Neural cell (in vitro differentiated cells): ENCODE measurements at regions not wholly inside any gene's neighbourhood (a gene's known extent, or its start where the extent isn't known, plus 50 kb on each side); places are given as distances from the start of the nearest gene placed in this dataset.

Experiments used
- H2AFZ ChIP-seq: fragments of 200-600, 300-800 bp; sonication (generic), shearing (Covaris generic); 2 replicates; pipeline ENCODE4 v1.6.0; 2014; ENCODE audit warnings: low read depth, mild to moderate bottlenecking, antibody characterized with exemption, low read length, moderate library complexity
- H3F3A ChIP-seq: fragments of 200-600 bp; shearing (Covaris generic); 2 replicates; pipeline ENCODE4 v1.6.1; 2016; ENCODE audit warnings: mild to moderate bottlenecking, moderate library complexity, mixed read lengths, antibody characterized with exemption, low read length; ENCODE audit not compliant: insufficient read depth, poor library complexity, severe bottlenecking
- H3K27ac ChIP-seq: fragments of 200-600, 300-800 bp; sonication (generic), shearing (Covaris generic); 2 replicates; pipeline ENCODE4 v1.5.1; 2014; ENCODE audit warnings: mild to moderate bottlenecking, low read length, moderate library complexity
- H3K27me3 ChIP-seq: fragments of 300-800, 200-600 bp; sonication (generic), shearing (Covaris generic); 2 replicates; pipeline ENCODE4 v1.6.0; 2014; ENCODE audit warnings: mild to moderate bottlenecking, low read depth, low read length, moderate library complexity; ENCODE audit not compliant: insufficient read depth
- H3K36me3 ChIP-seq: fragments of 300-800, 200-600 bp; sonication (generic), shearing (Covaris generic); 2 replicates; pipeline ENCODE4 v1.5.1; 2014; ENCODE audit warnings: mild to moderate bottlenecking, antibody characterized with exemption, low read length, moderate library complexity; ENCODE audit not compliant: insufficient read depth
- H3K4me2 ChIP-seq: fragments of 300-800, 200-600 bp; sonication (generic), shearing (Covaris generic); 2 replicates; pipeline ENCODE4 v1.6.0; 2014; ENCODE audit warnings: mild to moderate bottlenecking, low read length
- H3K4me3 ChIP-seq: fragments of 300-800, 200-600 bp; sonication (generic), shearing (Covaris generic); 2 replicates; pipeline ENCODE4 v1.5.1; 2014; ENCODE audit warnings: mild to moderate bottlenecking, low read length, moderate library complexity
- H3K79me2 ChIP-seq: fragments of 200-600 bp; shearing (Covaris generic); replicated peaks from 2 replicates; pipeline ENCODE4 v1.6.0; 2014; ENCODE audit warnings: mild to moderate bottlenecking, low read length, moderate library complexity; ENCODE audit not compliant: insufficient read depth
- H3K9ac ChIP-seq: fragments of 300-800, 200-600 bp; sonication (generic), shearing (Covaris generic); 2 replicates; pipeline ENCODE4 v1.6.1; 2016; ENCODE audit warnings: mild to moderate bottlenecking, low read length, mixed read lengths
- H3K9me2 ChIP-seq: fragments of 200-600 bp; shearing (Covaris generic); 2 replicates; pipeline ENCODE4 v1.6.1; 2016; ENCODE audit warnings: mild to moderate bottlenecking, low read length, mixed read lengths; ENCODE audit not compliant: insufficient read depth
- H3K9me3 ChIP-seq: fragments of 200-600, 300-800 bp; sonication (generic), shearing (Covaris generic); 2 replicates; pipeline ENCODE4 v1.6.1; 2016; ENCODE audit warnings: mild to moderate bottlenecking, mixed run types, low read length, moderate library complexity, mixed read lengths
- H4K20me1 ChIP-seq: fragments of 200-600 bp; shearing (Covaris generic); 2 replicates; pipeline ENCODE4 v1.6.1; 2016; ENCODE audit warnings: mild to moderate bottlenecking, mixed run types; ENCODE audit not compliant: insufficient read depth
- CTCF ChIP-seq: fragments of 450-650 bp; IDR thresholded peaks from 2 replicates; pipeline ENCODE4 v1.5.1; 2014; ENCODE audit warnings: antibody characterized with exemption, mild to moderate bottlenecking, moderate library complexity; ENCODE audit not compliant: poor library complexity, severe bottlenecking
- EP300 ChIP-seq: fragments of 450-650 bp; conservative IDR thresholded peaks from 2 replicates; pipeline ENCODE4 v1.6.1; 2014; ENCODE audit warnings: antibody characterized with exemption, mild to moderate bottlenecking, moderate library complexity; ENCODE audit not compliant: poor library complexity, severe bottlenecking
- EZH2 ChIP-seq: fragments of 200-600, 300-800 bp; shearing (Covaris generic), sonication (generic); IDR thresholded peaks from 2 replicates; pipeline ENCODE4 v1.6.1; 2014; ENCODE audit warnings: antibody characterized with exemption, low read length, borderline replicate concordance, mild to moderate bottlenecking; ENCODE audit not compliant: insufficient read depth, poor library complexity, severe bottlenecking
- MXI1 ChIP-seq: fragments of 450-650 bp; conservative IDR thresholded peaks from 2 replicates; pipeline ENCODE4 v1.6.1; 2014; ENCODE audit warnings: antibody characterized with exemption, mild to moderate bottlenecking; ENCODE audit not compliant: poor library complexity, severe bottlenecking
- POLR2AphosphoS5 ChIP-seq: IDR thresholded peaks from 2 replicates; pipeline ENCODE4 v1.6.1; 2012
- RAD21 ChIP-seq: fragments of 450-650 bp; conservative IDR thresholded peaks from 2 replicates; pipeline ENCODE4 v1.6.1; 2014; ENCODE audit warnings: antibody characterized with exemption, mild to moderate bottlenecking, moderate library complexity
- REST ChIP-seq: IDR thresholded peaks from 2 replicates; pipeline ENCODE4 v1.6.1; 2012; ENCODE audit warnings: borderline replicate concordance
- SMC3 ChIP-seq: fragments of 450-650 bp; conservative IDR thresholded peaks from 2 replicates; pipeline ENCODE4 v1.6.1; 2014; ENCODE audit warnings: antibody characterized with exemption, mild to moderate bottlenecking, moderate library complexity; ENCODE audit not compliant: poor library complexity
- TAF1 ChIP-seq: IDR thresholded peaks from 2 replicates; pipeline ENCODE4 v1.6.1; 2012; ENCODE audit warnings: low read depth

GRCh38 chr19:31943191-31943661, 402.2 kb upstream of the ZNF507 start:
- H3K27me3 ChIP-seq = no peaks in the 10 kb centered on the region
- H3K36me3 ChIP-seq = no peaks in the 10 kb centered on the region
- H3K27ac ChIP-seq = no peak overlapping the region
- no peaks in the 10 kb centered on the region for H3K9me3 ChIP-seq
- H3K9ac ChIP-seq = no peak overlapping the region
- TF ChIP-seq EZH2 = no peak
- no peak for TF ChIP-seq REST
- TF ChIP-seq MXI1 = no peak
- peak; percentile 27 for TF ChIP-seq CTCF
- no peak for TF ChIP-seq RAD21
- no peak for TF ChIP-seq EP300
- peak; percentile 38 for TF ChIP-seq SMC3
- no peaks in the 10 kb centered on the region for H3K9me2 ChIP-seq
- no peak overlapping the region for H3K4me2 ChIP-seq
- no peaks in the 10 kb centered on the region for H3K79me2 ChIP-seq
- no peak overlapping the region for H3K4me3 ChIP-seq
- no peaks in the 10 kb centered on the region for H3F3A ChIP-seq
- no peaks in the 10 kb centered on the region for H4K20me1 ChIP-seq
- no peak overlapping the region for H2AFZ ChIP-seq

DNA sequence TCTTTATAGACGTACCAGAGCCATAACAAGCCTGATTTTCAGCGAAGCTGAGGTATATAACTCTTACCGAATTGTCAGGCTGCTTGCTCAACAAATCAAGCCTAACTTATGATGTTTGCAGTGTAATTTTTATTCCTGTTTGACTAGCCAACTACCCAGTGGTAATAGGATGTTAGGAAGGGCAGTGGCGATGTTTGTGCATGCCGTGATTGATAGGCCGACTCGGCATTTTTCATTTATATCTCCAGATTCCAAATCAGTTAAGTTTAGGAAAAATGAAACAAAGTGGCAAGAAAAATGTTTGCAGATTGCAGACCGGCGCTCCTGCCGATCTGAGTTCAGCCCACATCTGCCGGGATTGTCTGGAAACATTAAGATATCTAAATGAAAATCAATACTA, 401.6 kb upstream of the ZNF507 start:
- no peaks in the 10 kb centered on the region for H3K79me2 ChIP-seq
- H3K9ac ChIP-seq = no peak overlapping the region
- no peaks in the 10 kb centered on the region for H3K27me3 ChIP-seq
- no peak overlapping the region for H2AFZ ChIP-seq
- H3K9me2 ChIP-seq = no peaks in the 10 kb centered on the region
- no peaks in the 10 kb centered on the region for H3K36me3 ChIP-seq
- H3K4me3 ChIP-seq = no peak overlapping the region
- no peaks in the 10 kb centered on the region for H3K9me3 ChIP-seq
- no peaks in the 10 kb centered on the region for H3F3A ChIP-seq
- TF ChIP-seq SMC3 = no peak
- TF ChIP-seq MXI1 = no peak
- TF ChIP-seq EZH2 = no peak
- TF ChIP-seq EP300 = no peak
- no peak for TF ChIP-seq RAD21
- no peak for TF ChIP-seq TAF1
- TF ChIP-seq POLR2AphosphoS5 = no peak
- TF ChIP-seq REST = no peak
- TF ChIP-seq CTCF = no peak
- no peaks in the 10 kb centered on the region for H4K20me1 ChIP-seq
- H3K4me2 ChIP-seq = no peak overlapping the region
- no peak overlapping the region for H3K27ac ChIP-seq
